H1 (cell line): ENCODE measurements at regions not wholly inside any gene's neighbourhood (a gene's known extent, or its start where the extent isn't known, plus 50 kb on each side); places are given as distances from the start of the nearest gene placed in this dataset.

Experiments used
- CBX5 ChIP-seq: fragments of 300-800, 300-1000 bp; sonication (generic); IDR thresholded peaks from 2 replicates; pipeline ENCODE4 v1.7.1; 2016; ENCODE audit warnings: antibody characterized with exemption, low read length, low read depth
- EP300 ChIP-seq, 2 experiments: IDR thresholded peaks; 1 replicate in 1 of 2; 2 replicates in 1 of 2; pipeline ENCODE4 v1.6.1; 2011 to 2012; ENCODE audit warnings: low read depth in 2 of 2, low read length in 2 of 2, mild to moderate bottlenecking in 2 of 2, borderline replicate concordance in 1 of 2, inconsistent platforms in 1 of 2, moderate library complexity in 1 of 2
- POLR2AphosphoS5 ChIP-seq: IDR thresholded peaks from 2 replicates; pipeline ENCODE4 v1.6.1; 2011; ENCODE audit warnings: low read depth, low read length
- RAD21 ChIP-seq, 2 experiments: IDR thresholded peaks in 1 of 2; conservative IDR thresholded peaks in 1 of 2; 2 replicates each; pipeline ENCODE4 v1.6.1; 2011; ENCODE audit warnings: low read depth in 2 of 2, low read length in 2 of 2, improper control_type of control experiment in 1 of 2, inconsistent platforms in 1 of 2, mild to moderate bottlenecking in 1 of 2, moderate library complexity in 1 of 2
- TF ChIP-seq, protein P1 (sequence below): IDR thresholded peaks from 2 replicates; pipeline ENCODE4 v1.6.1; 2012; ENCODE audit warnings: inconsistent platforms

DNA sequence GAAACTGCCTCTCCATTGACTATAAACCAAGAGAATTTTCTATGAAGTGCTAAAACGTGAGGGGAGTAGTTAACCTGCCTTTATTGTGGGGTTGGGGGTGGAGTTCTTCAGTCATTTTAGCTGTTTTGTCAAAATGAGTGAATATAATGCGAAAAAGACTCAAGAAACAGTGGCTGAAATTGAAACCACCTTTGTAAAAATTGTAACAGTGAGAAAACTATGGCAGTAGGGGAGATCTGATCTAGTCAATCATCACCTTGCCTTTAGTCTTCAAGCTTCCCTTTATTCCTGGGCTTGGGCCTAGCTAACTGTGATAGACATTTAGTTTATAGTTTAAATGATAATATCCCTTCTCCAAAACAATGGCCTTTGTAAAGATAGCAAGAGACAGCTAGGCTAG lies 1927.3 kb downstream of the STIM2 start:
- TF ChIP-seq CBX5 = no peak
- TF ChIP-seq EP300 (IDR thresholded peaks at IDR 0.05; ENCODE audit: borderline replicate concordance in 1 of 2, low read depth in 2 of 2, low read length in 2 of 2) = no peak
- TF ChIP-seq, protein P1, sequence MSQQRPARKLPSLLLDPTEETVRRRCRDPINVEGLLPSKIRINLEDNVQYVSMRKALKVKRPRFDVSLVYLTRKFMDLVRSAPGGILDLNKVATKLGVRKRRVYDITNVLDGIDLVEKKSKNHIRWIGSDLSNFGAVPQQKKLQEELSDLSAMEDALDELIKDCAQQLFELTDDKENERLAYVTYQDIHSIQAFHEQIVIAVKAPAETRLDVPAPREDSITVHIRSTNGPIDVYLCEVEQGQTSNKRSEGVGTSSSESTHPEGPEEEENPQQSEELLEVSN = no peak
- TF ChIP-seq POLR2AphosphoS5 = no peak
- no peak for TF ChIP-seq RAD21 (IDR thresholded peaks at IDR 0.05 in 1 of 2, conservative IDR thresholded peaks at IDR 0.05 in 1 of 2; ENCODE audit: low read depth in 2 of 2, low read length in 2 of 2)
